ENCODE measurements at regions not wholly inside any gene's neighbourhood (a gene's known extent, or its start where the extent isn't known, plus 50 kb on each side); places are given as distances from the start of the nearest gene placed in this dataset.

DNA sequence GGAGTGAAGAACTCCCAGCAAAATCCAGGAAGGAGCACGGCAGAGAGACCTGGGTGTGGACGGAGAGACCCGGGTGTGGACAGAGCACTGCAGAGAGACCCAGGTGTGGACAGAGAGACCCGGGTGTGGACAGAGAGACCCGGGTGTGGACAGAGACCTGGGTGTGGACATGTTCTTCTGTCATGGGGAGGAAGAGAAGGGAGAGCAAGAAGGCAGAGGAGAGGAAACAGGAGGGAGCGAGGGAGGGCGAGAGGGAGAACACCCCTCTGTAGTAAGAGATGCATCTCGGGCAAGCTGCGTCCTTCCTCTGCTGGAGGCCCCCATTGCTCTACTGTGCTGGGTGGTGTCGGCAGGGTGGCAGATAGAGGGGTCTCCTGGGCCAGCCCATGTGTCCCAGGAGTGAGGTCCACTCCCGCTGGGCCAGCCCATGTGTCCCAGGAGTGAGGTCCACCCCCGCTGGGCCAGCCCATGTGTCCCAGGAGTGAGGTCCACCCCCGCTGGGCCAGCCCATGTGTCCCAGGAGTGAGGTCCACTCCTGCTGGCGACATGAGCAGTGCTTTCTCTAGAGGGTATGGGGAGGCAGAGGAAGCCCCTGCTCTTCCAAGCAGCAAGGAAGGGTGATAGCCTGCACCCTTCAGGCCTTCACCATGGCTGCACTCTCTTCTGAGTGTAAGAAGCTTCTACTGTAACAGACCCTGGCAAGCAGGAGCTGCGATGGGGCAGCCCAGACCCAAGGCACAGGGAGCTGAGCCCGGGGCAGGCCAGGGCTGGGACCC, 934.2 kb downstream of the BRD1 start:
- H3K27ac ChIP-seq (ENCODE audit: low read depth, low read length) = no peak overlapping the region
- H3K9ac ChIP-seq (ENCODE audit: low read length) = no peak overlapping the region

GRCh38 chr22:48892578-48893287, 934.9 kb downstream of the BRD1 start:
- no peaks in the 10 kb centered on the region for H3K36me3 ChIP-seq (ENCODE audit: control insufficient read depth, insufficient read depth, low read length)
- H3K9ac ChIP-seq (ENCODE audit: low read length) = no peak overlapping the region
- H3K27ac ChIP-seq (ENCODE audit: low read depth, low read length) = no peak overlapping the region
- no peak overlapping the region for H3K4me3 ChIP-seq (ENCODE audit: low read length)
- peaks cover 3% of the 10 kb centered on the region for H3K27me3 ChIP-seq (ENCODE audit: control insufficient read depth, insufficient read depth, low read length)
- no peaks in the 10 kb centered on the region for H3K4me1 ChIP-seq (ENCODE audit: control insufficient read depth, insufficient read depth, low read length)

More for the DNA sequence above, 934.2 kb downstream of the BRD1 start:
- Histone ChIP-seq H3K4me1 (ENCODE audit: control insufficient read depth, insufficient read depth, low read length) (no peaks in the 10 kb centered on the region), H3K4me3 (ENCODE audit: low read length) (no peak overlapping the region), H3K36me3 (ENCODE audit: control insufficient read depth, insufficient read depth, low read length) (no peaks in the 10 kb centered on the region), H3K27me3 (ENCODE audit: control insufficient read depth, insufficient read depth, low read length) (peaks cover 3% of the 10 kb centered on the region)

DNA sequence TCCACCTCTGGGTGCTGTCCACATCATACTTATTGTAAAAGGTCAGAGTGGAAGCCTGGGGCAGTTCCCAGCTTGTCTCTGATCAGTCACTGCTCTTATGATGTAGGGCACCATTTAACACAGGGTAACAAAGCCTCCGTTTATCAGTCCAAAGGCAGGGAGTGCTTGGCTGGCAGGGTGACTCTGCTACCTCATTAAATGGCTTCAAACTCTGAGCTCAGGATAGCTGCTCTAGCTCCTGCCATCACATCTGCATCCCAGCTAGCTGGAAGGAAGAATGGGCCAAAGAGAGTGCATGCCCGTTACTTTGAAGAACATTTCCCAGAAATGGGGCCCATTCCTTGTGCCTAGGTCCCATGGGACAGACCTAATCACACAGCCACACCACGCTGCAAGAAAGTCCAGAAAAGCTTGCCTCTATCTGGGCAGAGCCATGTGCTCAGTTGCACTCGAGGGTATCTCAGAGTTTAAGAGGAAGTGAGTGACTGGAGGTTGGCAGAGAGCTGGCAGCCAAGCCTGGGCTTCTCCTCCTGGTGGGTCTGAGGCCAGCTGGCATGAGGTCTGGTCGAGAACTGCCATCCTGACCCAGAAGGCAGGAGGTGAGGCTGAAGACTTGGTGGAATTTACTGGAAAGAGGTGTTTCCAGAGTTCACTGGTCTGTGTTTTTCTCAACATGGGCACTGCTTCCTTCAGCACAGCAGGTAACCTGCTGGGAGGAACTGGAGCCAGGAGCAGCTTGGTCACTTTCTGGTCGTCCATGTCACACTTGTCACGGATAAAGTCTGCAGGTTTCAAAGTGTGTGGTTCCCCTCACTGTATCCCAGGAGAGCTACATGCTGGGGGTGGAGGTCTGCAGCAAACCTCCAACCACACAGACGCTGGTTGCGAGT, 935.7 kb downstream of the BRD1 start:
- no peak overlapping the region for H3K9ac ChIP-seq (ENCODE audit: low read length)
- H3K27ac ChIP-seq (ENCODE audit: low read depth, low read length) = no peak overlapping the region
- H3K27me3 ChIP-seq (ENCODE audit: control insufficient read depth, insufficient read depth, low read length) = peaks cover 3% of the 10 kb centered on the region
- H3K4me1 ChIP-seq (ENCODE audit: control insufficient read depth, insufficient read depth, low read length) = no peaks in the 10 kb centered on the region
- H3K4me3 ChIP-seq (ENCODE audit: low read length) = no peak overlapping the region
- H3K36me3 ChIP-seq (ENCODE audit: control insufficient read depth, insufficient read depth, low read length) = no peaks in the 10 kb centered on the region

GRCh38 chr22:48890693-48891554, 936.7 kb downstream of the BRD1 start:
- Histone ChIP-seq H3K4me3 (ENCODE audit: low read length) (no peak overlapping the region), H3K27me3 (ENCODE audit: control insufficient read depth, insufficient read depth, low read length) (peaks cover 3% of the 10 kb centered on the region), H3K9ac (ENCODE audit: low read length) (no peak overlapping the region), H3K36me3 (ENCODE audit: control insufficient read depth, insufficient read depth, low read length) (no peaks in the 10 kb centered on the region), H3K27ac (ENCODE audit: low read depth, low read length) (no peak overlapping the region), H3K4me1 (ENCODE audit: control insufficient read depth, insufficient read depth, low read length) (no peaks in the 10 kb centered on the region)

- peaks cover 3% of the 10 kb centered on the region for H3K27me3 ChIP-seq (ENCODE audit: control insufficient read depth, insufficient read depth, low read length)
- no peaks in the 10 kb centered on the region for H3K4me1 ChIP-seq (ENCODE audit: control insufficient read depth, insufficient read depth, low read length)
Observed at GRCh38 chr22:48889887-48890692, 937.6 kb downstream of the BRD1 start.

DNA sequence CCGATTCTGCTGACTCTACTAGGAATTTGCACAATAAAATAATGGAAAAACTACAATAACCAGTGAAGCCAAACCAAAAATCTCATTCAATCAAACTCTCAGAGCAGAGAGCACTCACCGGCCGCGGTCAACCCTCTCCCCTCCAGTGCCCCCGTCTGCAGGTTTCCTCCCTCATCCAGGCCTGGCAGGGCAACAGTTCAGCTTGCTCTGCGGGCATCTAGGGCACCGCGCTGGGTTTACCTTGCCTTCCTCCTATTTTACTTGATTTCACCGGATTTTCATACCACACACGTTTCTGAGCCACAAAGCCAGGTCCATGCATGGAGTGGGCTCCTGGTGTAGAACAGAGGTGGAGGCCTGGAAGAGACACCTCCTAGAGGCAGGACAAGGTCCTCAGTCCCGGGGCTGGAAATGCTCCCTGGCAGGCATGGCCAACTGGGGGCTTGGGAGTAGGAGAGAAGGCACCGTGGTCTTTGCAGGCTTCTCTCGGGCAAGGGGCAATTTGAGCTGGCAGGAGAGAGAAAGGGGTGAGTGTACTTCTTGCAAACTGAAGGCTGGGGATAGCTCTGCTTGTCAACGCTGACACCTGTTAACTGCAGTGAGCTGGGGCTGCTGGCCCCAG, 938.4 kb downstream of the BRD1 start:
- no peak overlapping the region for H3K4me3 ChIP-seq (ENCODE audit: low read length)
- peaks cover 3% of the 10 kb centered on the region for H3K27me3 ChIP-seq (ENCODE audit: control insufficient read depth, insufficient read depth, low read length)
- no peak overlapping the region for H3K27ac ChIP-seq (ENCODE audit: low read depth, low read length)
- no peak overlapping the region for H3K9ac ChIP-seq (ENCODE audit: low read length)
- no peaks in the 10 kb centered on the region for H3K36me3 ChIP-seq (ENCODE audit: control insufficient read depth, insufficient read depth, low read length)
- no peaks in the 10 kb centered on the region for H3K4me1 ChIP-seq (ENCODE audit: control insufficient read depth, insufficient read depth, low read length)

More at GRCh38 chr22:48889887-48890692, 937.6 kb downstream of the BRD1 start:
- no peak overlapping the region for H3K9ac ChIP-seq (ENCODE audit: low read length)
- H3K36me3 ChIP-seq (ENCODE audit: control insufficient read depth, insufficient read depth, low read length) = no peaks in the 10 kb centered on the region
- no peak overlapping the region for H3K4me3 ChIP-seq (ENCODE audit: low read length)
- H3K27ac ChIP-seq (ENCODE audit: low read depth, low read length) = no peak overlapping the region

- Histone ChIP-seq H3K27ac (ENCODE audit: low read depth, low read length) (no peak overlapping the region), H3K4me1 (ENCODE audit: control insufficient read depth, insufficient read depth, low read length) (no peaks in the 10 kb centered on the region), H3K4me3 (ENCODE audit: low read length) (no peak overlapping the region), H3K36me3 (ENCODE audit: control insufficient read depth, insufficient read depth, low read length) (no peaks in the 10 kb centered on the region), H3K9ac (ENCODE audit: low read length) (no peak overlapping the region), H3K27me3 (ENCODE audit: control insufficient read depth, insufficient read depth, low read length) (peaks cover 3% of the 10 kb centered on the region)
Observed at GRCh38 chr22:48888466-48889208, 939.0 kb downstream of the BRD1 start.

GRCh38 chr22:48887394-48888332, 940.0 kb downstream of the BRD1 start:
- Histone ChIP-seq H3K27ac (ENCODE audit: low read depth, low read length) (no peak overlapping the region), H3K4me3 (ENCODE audit: low read length) (no peak overlapping the region), H3K9ac (ENCODE audit: low read length) (no peak overlapping the region), H3K36me3 (ENCODE audit: control insufficient read depth, insufficient read depth, low read length) (no peaks in the 10 kb centered on the region), H3K27me3 (ENCODE audit: control insufficient read depth, insufficient read depth, low read length) (peaks cover 2% of the 10 kb centered on the region), H3K4me1 (ENCODE audit: control insufficient read depth, insufficient read depth, low read length) (no peaks in the 10 kb centered on the region)

- no peaks in the 10 kb centered on the region for H3K4me1 ChIP-seq (ENCODE audit: control insufficient read depth, insufficient read depth, low read length)
- no peaks in the 10 kb centered on the region for H3K27me3 ChIP-seq (ENCODE audit: control insufficient read depth, insufficient read depth, low read length)
- H3K27ac ChIP-seq (ENCODE audit: low read depth, low read length) = no peak overlapping the region
- no peaks in the 10 kb centered on the region for H3K36me3 ChIP-seq (ENCODE audit: control insufficient read depth, insufficient read depth, low read length)
- no peak overlapping the region for H3K9ac ChIP-seq (ENCODE audit: low read length)
- H3K4me3 ChIP-seq (ENCODE audit: low read length) = no peak overlapping the region
Observed at GRCh38 chr22:48886604-48887393, 940.9 kb downstream of the BRD1 start.
